IPS-20b (cell line): ENCODE measurements at regions not wholly inside any gene's neighbourhood (a gene's known extent, or its start where the extent isn't known, plus 50 kb on each side); places are given as distances from the start of the nearest gene placed in this dataset.
"Not testable (repeated sequence)": the region's sequence is repeated elsewhere in the genome, so short reads cannot be mapped to it uniquely, and the experiment has no call there.

ENCODE experiments used
- H3K27ac ChIP-seq: one replicate; pipeline ENCODE4 v1.5.1; 2013; ENCODE audit warnings: low read length
- H3K27me3 ChIP-seq: 2 replicates; pipeline ENCODE4 v1.6.1; 2013; ENCODE audit warnings: mild to moderate bottlenecking, low read length, inconsistent platforms; ENCODE audit not compliant: insufficient read depth
- H3K36me3 ChIP-seq: 2 replicates; pipeline ENCODE4 v1.6.1; 2013; ENCODE audit warnings: low read depth, mild to moderate bottlenecking, inconsistent platforms, low read length, moderate library complexity; ENCODE audit not compliant: insufficient read depth
- H3K4me1 ChIP-seq: 2 replicates; pipeline ENCODE4 v1.6.1; 2013; ENCODE audit warnings: mild to moderate bottlenecking, control low read depth, inconsistent platforms, low read length, moderate library complexity; ENCODE audit not compliant: insufficient read depth
- H3K4me3 ChIP-seq: 2 replicates; pipeline ENCODE4 v1.5.1; 2013; ENCODE audit warnings: mild to moderate bottlenecking, low read length, inconsistent platforms
- H3K9ac ChIP-seq: 2 replicates; pipeline ENCODE4 v1.6.1; 2013; ENCODE audit warnings: low read depth, mild to moderate bottlenecking, inconsistent platforms, low read length, moderate library complexity
- H3K9me3 ChIP-seq: 2 replicates; pipeline ENCODE4 v1.6.1; 2013; ENCODE audit warnings: mild to moderate bottlenecking, low read depth, low read length, inconsistent platforms; ENCODE audit not compliant: insufficient read depth

DNA sequence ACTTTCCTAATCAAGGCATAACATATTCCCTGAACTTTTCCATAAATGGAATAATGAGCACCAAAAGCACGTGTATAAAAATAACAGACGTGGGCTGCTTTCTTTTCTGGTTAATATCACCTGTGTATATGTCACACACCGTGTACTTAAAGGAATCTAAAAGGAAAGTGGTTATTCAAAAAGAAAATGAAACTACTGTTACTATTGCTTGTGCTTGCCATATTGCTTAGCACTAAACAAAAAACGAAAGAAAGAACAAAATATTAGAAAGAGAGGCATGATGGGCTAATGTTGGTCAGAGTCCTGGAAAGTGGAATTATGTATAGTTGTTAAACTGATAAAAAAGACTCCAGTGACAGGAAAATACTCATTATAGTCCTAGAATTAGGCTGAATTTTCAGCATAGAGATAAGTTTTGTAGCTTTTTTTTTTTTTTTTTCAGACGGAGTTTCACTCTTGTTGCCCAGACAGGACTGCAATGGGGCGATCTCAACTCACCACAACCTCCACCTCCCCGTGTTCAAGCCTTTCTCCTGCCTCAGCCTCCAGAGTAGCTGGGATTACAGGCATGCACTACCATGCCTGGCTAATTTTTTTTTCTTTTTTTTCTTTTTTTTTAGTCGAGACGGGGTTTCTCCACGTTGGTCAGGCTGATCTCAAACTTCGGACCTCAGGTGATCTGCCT, 123.2 kb downstream of the PABPC4L start:
- no peak overlapping the region for H3K4me3 ChIP-seq
- no peaks in the 10 kb centered on the region for H3K4me1 ChIP-seq
- no peaks in the 10 kb centered on the region for H3K36me3 ChIP-seq
- no peak overlapping the region for H3K27ac ChIP-seq
- H3K9me3 ChIP-seq, result no peaks in the 10 kb centered on the region; the same call in 1 of the 2 replicates
- H3K27me3 ChIP-seq, result no peaks in the 10 kb centered on the region
- no peak overlapping the region for H3K9ac ChIP-seq

DNA sequence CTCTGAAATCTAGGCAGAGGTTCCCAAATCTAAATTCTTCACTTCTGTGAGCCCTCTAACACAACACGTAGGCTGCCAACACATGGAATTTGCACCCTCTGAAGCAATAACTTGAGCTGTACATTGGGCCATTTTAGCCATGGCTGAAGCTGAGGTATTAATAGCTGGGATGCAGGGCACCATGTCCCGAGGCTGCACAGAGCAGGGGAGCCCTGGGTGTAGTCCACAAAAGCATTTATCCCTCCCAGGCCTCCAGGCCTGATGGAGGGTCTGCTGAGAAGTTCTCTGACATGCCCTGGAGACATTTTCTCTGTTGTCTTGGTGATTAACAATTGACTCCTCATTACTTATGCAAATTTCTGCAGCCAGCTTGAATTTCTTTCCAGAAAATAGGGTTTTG, 127.9 kb downstream of the PABPC4L start:
- Histone ChIP-seq H3K4me3 (no peak overlapping the region), H3K27ac (no peak overlapping the region), H3K27me3 (no peaks in the 10 kb centered on the region), H3K36me3 (no peaks in the 10 kb centered on the region), H3K9me3 (no peaks in the 10 kb centered on the region; the same call in 1 of the 2 replicates), H3K9ac (no peak overlapping the region), H3K4me1 (no peaks in the 10 kb centered on the region)

DNA sequence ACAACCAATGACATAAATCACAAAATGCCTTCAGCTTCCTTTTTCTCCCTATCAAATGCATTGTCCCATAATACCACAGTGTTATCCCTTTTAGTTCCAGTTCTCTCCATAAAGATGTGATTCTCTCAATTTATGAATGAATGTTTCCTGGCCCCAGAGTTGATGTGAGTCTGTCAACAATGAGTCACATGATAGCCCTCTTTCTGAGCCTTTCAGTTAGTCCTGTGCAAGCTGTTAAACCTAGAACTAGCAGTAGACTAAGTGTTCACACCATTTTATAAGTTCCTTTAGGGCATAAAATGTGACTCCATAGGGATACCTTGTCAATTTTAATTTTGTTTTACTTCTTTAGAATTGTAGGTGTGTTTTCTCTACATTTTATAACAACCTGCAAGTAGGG, 129.5 kb downstream of the PABPC4L start:
- H3K36me3 ChIP-seq, result no peaks in the 10 kb centered on the region
- H3K4me3 ChIP-seq, result no peak overlapping the region
- H3K4me1 ChIP-seq, result no peaks in the 10 kb centered on the region
- no peaks in the 10 kb centered on the region for H3K27me3 ChIP-seq
- no peak overlapping the region for H3K9ac ChIP-seq
- no peak overlapping the region for H3K27ac ChIP-seq
- no peaks in the 10 kb centered on the region; the same call in 1 of the 2 replicates for H3K9me3 ChIP-seq

DNA sequence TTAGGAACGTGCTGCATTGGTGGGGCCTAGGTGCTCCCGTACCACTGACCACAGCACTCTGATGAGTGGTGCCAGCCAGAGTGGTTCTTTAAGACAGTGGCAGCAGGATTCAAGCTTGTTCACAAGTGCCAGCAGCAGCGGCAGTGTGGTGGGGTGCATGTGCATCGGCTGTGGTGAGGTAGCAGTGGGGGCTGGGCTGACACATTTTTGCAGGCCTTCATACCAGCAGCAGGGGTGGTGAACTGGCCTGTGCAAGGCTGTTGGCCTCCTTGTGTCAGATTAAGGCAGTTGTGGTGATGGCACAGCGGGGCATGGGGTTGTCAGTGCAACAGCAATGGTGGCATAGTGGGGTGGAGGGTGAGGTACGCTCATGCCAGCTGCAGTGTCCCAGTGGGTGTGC, 131.4 kb downstream of the PABPC4L start:
- Histone ChIP-seq H3K27ac (no peak overlapping the region), H3K4me1 (no peaks in the 10 kb centered on the region), H3K36me3 (no peaks in the 10 kb centered on the region), H3K9ac (no peak overlapping the region), H3K9me3 (no peaks in the 10 kb centered on the region; the same call in 1 of the 2 replicates), H3K4me3 (no peak overlapping the region), H3K27me3 (no peaks in the 10 kb centered on the region)

DNA sequence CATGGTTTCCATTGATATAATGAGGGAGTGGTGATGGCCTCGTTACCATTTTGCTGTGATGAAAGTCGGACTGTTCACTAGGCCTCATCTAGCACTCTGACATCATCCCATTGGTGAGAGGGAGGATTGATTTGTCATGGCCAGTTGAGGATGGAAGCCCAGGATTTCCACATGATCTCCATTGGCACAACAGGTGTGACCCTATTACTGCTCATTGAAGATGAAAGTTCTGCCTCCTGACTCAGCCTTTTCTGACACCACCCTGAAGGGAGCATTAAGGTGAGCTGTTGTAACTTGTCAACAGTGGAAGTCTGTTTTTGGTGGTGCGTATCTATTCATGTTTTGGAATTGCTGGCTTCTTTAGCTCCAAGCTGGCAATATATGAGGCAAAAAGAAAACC, 144.2 kb downstream of the PABPC4L start:
- H3K4me1 ChIP-seq, result no peaks in the 10 kb centered on the region

DNA sequence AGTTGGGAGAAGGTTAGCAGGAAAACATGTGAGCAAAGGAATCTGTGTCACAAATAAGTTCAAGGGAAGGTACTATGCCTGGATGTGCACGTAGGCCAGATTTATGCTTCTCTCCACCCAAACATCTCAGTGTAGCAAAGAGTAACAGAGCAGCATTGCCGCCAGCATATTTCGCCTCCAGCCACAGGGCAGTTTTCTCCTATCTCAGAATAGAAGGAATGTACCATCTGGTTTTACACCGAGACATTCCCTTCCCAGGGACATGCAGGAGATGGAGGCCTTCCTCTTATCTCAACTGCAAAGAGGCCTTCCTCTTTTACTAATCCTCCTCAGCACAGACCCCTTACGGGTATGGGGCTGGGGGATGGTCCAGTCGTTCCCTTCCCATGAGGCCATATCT, 155.4 kb downstream of the PABPC4L start:
- not testable (repeated sequence) for H3K4me1 ChIP-seq, H3K9me3 ChIP-seq, H3K36me3 ChIP-seq, H3K9ac ChIP-seq, H3K4me3 ChIP-seq, H3K27ac ChIP-seq, H3K27me3 ChIP-seq

More for the DNA sequence above, 144.2 kb downstream of the PABPC4L start:
- Histone ChIP-seq H3K9ac (no peak overlapping the region), H3K27ac (no peak overlapping the region), H3K9me3 (no peaks in the 10 kb centered on the region), H3K27me3 (no peaks in the 10 kb centered on the region), H3K4me3 (no peak overlapping the region), H3K36me3 (no peaks in the 10 kb centered on the region)

DNA sequence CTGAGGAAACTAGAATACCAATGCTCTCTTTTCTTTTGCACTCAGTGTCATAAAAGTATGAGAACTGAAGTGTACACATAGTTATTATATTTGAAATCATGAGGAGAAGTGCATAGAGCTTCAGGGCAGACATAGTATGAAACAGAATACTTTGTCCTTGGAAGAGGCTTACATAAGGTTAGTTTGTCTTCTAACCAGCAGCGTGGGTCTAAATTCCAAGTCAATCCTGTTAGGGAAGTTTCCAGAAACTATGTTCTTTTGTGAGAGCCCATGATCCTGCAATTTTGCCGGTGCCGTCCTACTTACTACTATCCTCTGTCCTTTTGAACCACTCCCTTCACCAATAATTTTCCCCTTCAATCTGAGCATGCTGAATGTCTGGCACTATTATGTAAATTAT, 156.2 kb downstream of the PABPC4L start:
- no peaks in the 10 kb centered on the region for H3K36me3 ChIP-seq
- H3K4me1 ChIP-seq, result no peaks in the 10 kb centered on the region
- H3K27ac ChIP-seq, result no peak overlapping the region
- no peak overlapping the region for H3K9ac ChIP-seq
- H3K4me3 ChIP-seq, result no peak overlapping the region
- no peaks in the 10 kb centered on the region for H3K9me3 ChIP-seq
- H3K27me3 ChIP-seq, result no peaks in the 10 kb centered on the region

DNA sequence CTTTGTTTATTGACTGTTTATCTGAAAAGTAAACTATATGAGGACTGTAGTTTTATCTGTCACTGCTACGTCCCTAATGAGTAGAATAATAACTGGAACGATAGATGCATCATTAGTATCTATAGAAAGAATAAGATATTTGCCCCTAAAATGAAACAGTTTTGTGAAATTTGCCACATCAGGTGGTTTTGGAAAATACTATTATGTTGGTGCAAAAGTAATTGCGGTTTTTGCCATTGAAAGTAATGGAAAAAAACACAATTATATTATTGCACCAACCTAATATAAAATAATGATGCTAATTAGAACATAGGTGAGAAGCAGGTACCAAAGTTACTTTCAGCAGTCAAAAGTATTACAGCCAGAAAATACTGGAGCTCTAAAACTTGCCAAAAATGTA, 158.3 kb downstream of the PABPC4L start:
- no peaks in the 10 kb centered on the region for H3K4me1 ChIP-seq
- no peaks in the 10 kb centered on the region for H3K27me3 ChIP-seq
- H3K9me3 ChIP-seq, result no peaks in the 10 kb centered on the region
- H3K9ac ChIP-seq, result no peak overlapping the region
- H3K4me3 ChIP-seq, result no peak overlapping the region
- H3K27ac ChIP-seq, result no peak overlapping the region
- H3K36me3 ChIP-seq, result no peaks in the 10 kb centered on the region

DNA sequence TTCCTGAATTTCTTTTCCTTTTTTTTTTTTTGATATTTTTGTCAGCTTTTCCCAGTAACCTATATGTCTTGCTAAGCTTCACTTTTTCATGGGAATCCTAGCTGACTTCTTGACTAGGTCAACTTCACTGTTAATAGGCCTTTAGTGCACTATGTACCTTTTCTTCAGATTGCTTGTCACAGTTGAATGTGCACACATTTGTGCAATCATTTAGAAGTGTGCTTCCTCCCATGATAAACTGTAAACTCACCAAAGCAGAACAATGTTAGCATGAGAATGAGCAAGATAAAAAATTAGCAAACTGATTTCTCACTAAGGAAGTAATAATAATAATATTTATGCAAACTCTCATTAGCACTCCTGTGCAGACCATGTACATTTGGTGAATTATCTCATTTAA, 173.2 kb downstream of the PABPC4L start:
- H3K27me3 ChIP-seq, result no peaks in the 10 kb centered on the region
- no peaks in the 10 kb centered on the region for H3K4me1 ChIP-seq
- no peaks in the 10 kb centered on the region for H3K36me3 ChIP-seq
- no peak overlapping the region for H3K4me3 ChIP-seq
- no peaks in the 10 kb centered on the region for H3K9me3 ChIP-seq
- no peak overlapping the region for H3K27ac ChIP-seq
- no peak overlapping the region for H3K9ac ChIP-seq

DNA sequence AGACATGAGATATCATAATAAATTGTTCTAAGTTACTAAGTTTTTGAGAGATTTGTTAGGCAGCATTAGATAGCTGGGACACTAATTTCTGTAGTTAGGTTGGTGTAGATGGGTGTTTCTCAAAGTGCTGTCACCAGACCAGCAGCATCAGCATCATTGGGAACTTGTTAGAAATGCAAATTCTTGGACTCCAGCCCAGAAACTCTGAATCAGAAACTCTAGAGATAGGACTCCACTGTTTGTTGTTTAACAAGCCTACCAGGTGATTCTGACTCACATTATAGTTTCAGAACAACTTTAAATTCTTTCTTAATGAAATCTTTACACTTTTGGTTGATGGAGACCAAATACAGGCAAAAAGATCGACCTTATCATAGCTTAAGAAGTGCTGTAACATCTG, 173.7 kb downstream of the PABPC4L start:
- no peak overlapping the region for H3K27ac ChIP-seq
- H3K27me3 ChIP-seq, result no peaks in the 10 kb centered on the region
- no peak overlapping the region for H3K4me3 ChIP-seq
- H3K36me3 ChIP-seq, result no peaks in the 10 kb centered on the region
- no peak overlapping the region for H3K9ac ChIP-seq
- no peaks in the 10 kb centered on the region for H3K9me3 ChIP-seq
- H3K4me1 ChIP-seq, result no peaks in the 10 kb centered on the region

DNA sequence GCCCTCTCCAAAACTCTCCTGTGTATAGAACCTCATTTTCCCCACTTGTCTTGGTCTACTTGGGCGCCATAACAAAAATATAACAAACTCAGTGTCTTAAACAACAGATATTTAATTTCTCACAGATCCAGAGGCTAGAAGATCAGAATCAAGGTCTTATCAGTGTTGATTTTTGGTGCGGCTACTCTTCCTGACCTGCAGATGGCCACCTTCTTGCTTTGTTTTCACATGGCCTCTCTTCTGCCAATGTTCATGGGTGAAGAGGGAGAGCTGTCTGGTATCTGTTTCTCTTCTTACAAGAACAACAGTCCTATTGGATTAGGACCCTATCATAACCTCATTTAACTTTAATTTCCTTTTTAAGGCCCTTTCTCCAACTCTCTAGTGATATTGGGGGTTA, 177.3 kb downstream of the PABPC4L start:
- H3K4me3 ChIP-seq, result no peak overlapping the region
- H3K9me3 ChIP-seq, result no peaks in the 10 kb centered on the region
- H3K9ac ChIP-seq, result no peak overlapping the region
- no peaks in the 10 kb centered on the region; the same call in 1 of the 2 replicates for H3K4me1 ChIP-seq
- H3K27me3 ChIP-seq, result no peaks in the 10 kb centered on the region
- no peaks in the 10 kb centered on the region for H3K36me3 ChIP-seq
- H3K27ac ChIP-seq, result no peak overlapping the region

DNA sequence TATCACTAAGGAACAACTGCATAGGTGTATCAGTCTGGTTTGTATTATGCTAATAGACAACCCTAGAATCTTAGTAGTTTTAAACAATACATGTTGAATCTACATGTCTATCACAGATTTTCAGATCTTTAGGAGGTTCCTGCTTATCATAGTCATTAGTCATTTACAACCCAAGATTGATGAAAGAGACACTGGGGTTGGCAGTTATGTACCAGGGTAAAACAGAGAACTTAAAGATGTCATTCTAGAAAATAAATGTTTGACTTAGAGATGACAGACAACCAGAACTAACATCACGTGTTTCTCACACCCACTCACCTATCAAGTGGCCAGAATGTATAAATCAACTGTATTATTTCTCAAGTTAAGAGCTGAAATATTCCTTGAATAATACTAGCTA, 181.9 kb downstream of the PABPC4L start:
- Histone ChIP-seq H3K27me3 (no peaks in the 10 kb centered on the region), H3K27ac (peak overlapping the region; percentile 38), H3K9me3 (no peaks in the 10 kb centered on the region), H3K36me3 (no peaks in the 10 kb centered on the region), H3K9ac (no peak overlapping the region), H3K4me1 (peaks cover 8% of the 10 kb centered on the region; the same call in 1 of the 2 replicates), H3K4me3 (no peak overlapping the region)
